ENCODE measurements at regions not wholly inside any gene's neighbourhood (a gene's known extent, or its start where the extent isn't known, plus 50 kb on each side); places are given as distances from the start of the nearest gene placed in this dataset.
"Not testable (repeated sequence)": the region's sequence is repeated elsewhere in the genome, so short reads cannot be mapped to it uniquely, and the experiment has no call there.

DNA sequence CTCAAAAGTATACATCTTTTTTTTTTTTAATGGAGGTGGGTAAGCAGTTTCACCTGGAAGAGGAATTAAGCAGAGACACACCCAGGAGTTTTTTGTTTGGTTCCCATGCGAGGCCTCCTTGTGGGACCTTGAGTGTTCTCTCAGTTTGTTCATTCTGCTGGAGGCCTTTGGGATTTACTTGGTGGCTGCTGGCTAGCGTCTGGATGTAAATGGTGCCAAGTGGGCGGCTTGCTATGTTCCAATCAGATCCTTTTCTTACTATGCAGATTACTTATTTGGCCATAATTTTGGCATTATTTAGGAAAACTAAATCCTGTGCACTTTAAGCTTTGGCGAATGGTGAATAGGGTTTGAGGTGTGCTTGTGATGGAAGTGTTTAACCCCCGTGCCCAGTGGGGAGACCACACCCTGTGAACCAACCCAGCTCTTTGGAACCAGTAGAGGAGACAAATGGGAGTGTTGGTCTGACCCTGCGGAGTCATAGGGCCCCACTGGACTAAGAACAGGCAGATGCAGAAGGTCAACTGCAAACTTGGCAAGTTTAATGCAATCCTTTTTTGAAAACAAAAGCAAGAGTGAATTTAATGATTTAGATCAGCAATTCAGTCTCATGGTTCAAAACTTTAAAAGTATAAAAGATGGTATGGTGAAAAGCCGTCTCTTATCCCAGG, 79.4 kb downstream of the EBLN2 start:
- TF ChIP-seq, protein P1, sequence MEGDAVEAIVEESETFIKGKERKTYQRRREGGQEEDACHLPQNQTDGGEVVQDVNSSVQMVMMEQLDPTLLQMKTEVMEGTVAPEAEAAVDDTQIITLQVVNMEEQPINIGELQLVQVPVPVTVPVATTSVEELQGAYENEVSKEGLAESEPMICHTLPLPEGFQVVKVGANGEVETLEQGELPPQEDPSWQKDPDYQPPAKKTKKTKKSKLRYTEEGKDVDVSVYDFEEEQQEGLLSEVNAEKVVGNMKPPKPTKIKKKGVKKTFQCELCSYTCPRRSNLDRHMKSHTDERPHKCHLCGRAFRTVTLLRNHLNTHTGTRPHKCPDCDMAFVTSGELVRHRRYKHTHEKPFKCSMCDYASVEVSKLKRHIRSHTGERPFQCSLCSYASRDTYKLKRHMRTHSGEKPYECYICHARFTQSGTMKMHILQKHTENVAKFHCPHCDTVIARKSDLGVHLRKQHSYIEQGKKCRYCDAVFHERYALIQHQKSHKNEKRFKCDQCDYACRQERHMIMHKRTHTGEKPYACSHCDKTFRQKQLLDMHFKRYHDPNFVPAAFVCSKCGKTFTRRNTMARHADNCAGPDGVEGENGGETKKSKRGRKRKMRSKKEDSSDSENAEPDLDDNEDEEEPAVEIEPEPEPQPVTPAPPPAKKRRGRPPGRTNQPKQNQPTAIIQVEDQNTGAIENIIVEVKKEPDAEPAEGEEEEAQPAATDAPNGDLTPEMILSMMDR (IDR thresholded peaks at IDR 0.05; ENCODE audit: insufficient read depth, low read length, severe bottlenecking), result no peak
- Histone ChIP-seq H3K36me3 (ENCODE audit: control insufficient read depth, insufficient read depth, low read length) (no peaks in the 10 kb centered on the region), H3K27me3 (ENCODE audit: control insufficient read depth, insufficient read depth, low read length) (no peaks in the 10 kb centered on the region), H3K4me3 (ENCODE audit: low read depth, low read length) (no peak overlapping the region)
- DNase-seq (ENCODE audit: low read depth) (no peak), FAIRE-seq (no peak)

DNA sequence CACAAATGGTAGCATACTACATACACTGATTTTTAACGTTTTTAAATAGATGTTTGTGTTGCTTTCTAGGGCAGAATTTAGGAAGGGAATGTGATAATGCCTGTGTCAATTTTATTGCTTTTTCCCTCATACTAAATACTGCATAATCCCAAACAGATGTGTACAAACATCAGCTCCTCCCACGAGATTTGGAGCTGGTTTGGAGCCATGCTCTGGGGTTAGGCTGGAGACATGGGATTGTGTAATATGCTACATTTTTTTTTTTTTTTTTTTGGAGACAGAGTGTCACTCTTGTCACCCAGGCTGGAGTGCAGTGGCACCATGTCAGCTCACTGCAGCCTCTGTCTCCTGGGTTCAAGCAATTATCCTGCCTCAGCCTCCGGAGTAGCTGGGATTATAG, 80.1 kb downstream of the EBLN2 start:
- H3K4me3 ChIP-seq (ENCODE audit: low read depth, low read length), result no peak overlapping the region
- DNase-seq (ENCODE audit: low read depth) (no peak), FAIRE-seq (no peak)
- H3K27me3 ChIP-seq (ENCODE audit: control insufficient read depth, insufficient read depth, low read length), result no peaks in the 10 kb centered on the region
- TF ChIP-seq, protein P1 (IDR thresholded peaks at IDR 0.05; ENCODE audit: insufficient read depth, low read length, severe bottlenecking), result no peak
- H3K36me3 ChIP-seq (ENCODE audit: control insufficient read depth, insufficient read depth, low read length), result no peaks in the 10 kb centered on the region

DNA sequence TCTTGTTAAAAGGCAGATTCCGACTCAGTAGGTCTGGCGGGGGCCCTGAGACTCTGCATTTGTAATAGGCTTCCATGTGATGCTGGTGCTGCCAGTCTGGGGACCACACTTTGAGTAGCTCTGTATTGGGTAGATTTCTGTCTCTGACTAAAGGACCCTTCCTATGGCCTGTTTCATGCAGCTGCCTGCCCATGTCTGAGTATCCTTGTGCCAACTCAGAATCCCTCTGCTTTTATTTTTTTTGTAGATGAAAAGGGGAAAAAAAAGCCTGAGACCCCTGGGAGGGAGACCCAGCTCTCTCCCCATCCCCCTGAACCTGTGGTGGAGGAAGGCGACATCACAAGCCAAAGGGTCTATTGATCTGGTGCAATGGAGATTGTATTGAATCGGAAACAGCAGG, 81.9 kb downstream of the EBLN2 start:
- TF ChIP-seq, protein P1 (IDR thresholded peaks at IDR 0.05; ENCODE audit: insufficient read depth, low read length, severe bottlenecking), result no peak
- H3K36me3 ChIP-seq (ENCODE audit: control insufficient read depth, insufficient read depth, low read length), result no peaks in the 10 kb centered on the region
- no peaks in the 10 kb centered on the region for H3K27me3 ChIP-seq (ENCODE audit: control insufficient read depth, insufficient read depth, low read length)
- DNase-seq (ENCODE audit: low read depth) (no peak), FAIRE-seq (no peak)
- no peak overlapping the region for H3K4me3 ChIP-seq (ENCODE audit: low read depth, low read length)

DNA sequence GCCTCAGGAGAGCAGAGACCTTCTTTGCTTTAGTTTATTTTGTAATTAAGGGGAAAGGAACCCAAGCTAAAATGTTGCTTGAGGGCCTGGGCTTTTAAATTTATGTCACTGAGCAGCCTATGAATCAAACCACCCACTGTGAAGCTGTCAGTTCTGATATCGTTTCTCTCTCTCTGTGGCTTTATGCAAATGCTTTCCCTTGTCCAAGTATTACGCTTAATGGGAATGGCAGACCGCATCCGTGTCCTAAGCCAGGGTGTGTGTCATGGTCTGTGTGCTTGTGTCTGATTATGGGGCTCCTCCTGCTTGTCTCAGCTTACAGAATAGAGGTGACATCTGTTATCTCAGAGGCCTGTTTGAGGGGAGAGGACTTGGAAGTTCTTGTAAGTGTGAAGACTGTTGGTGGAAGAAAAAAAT, 82.4 kb downstream of the EBLN2 start:
- Histone ChIP-seq H3K27me3 (ENCODE audit: control insufficient read depth, insufficient read depth, low read length) (no peaks in the 10 kb centered on the region), H3K36me3 (ENCODE audit: control insufficient read depth, insufficient read depth, low read length) (no peaks in the 10 kb centered on the region), H3K4me3 (ENCODE audit: low read depth, low read length) (no peak overlapping the region)
- FAIRE-seq (no peak), DNase-seq (ENCODE audit: low read depth) (no peak)
- TF ChIP-seq, protein P1 (IDR thresholded peaks at IDR 0.05; ENCODE audit: insufficient read depth, low read length, severe bottlenecking), result no peak

DNA sequence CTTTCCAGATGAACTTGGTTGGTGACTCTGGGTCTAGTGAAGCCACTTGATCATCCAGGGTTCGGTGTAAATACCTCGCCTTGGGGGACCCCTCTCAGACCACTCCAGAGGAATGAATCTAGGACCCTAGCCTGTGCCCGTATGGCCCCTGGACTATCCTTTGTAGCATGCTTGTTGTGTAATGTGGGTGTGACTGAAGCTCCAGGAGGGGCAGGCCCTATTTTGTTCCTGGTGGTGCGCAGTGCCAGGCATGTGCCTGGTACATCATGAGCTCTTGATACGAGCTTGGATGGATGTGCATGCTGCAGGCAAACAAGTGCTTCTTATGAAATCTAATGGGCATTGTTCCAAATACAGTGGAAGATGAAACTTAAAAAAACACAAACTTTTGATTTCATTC, 82.8 kb downstream of the EBLN2 start:
- Histone ChIP-seq H3K36me3 (ENCODE audit: control insufficient read depth, insufficient read depth, low read length) (no peaks in the 10 kb centered on the region), H3K4me3 (ENCODE audit: low read depth, low read length) (no peak overlapping the region), H3K27me3 (ENCODE audit: control insufficient read depth, insufficient read depth, low read length) (no peaks in the 10 kb centered on the region)
- TF ChIP-seq, protein P1 (IDR thresholded peaks at IDR 0.05; ENCODE audit: insufficient read depth, low read length, severe bottlenecking), result no peak
- FAIRE-seq, result no peak
- DNase-seq (ENCODE audit: low read depth), result no peak

DNA sequence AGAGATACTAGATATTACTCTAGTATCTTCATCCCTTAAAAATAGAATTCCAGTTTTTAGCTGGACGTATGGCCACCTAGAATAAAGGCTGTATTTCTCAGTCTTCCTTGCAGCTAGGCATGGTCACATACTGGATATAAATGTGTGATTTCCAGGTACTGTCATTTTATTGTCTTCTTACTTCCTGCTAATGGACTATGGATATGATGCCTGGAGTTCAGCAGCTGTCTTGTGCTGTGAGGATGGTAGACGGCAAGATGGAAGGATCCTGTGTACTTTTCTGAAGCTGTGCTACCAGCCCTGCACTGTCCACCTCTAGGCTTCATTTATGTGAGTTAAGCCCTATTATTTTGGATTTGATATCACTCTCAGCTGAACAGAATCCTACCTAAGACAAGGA, 83.4 kb downstream of the EBLN2 start:
- H3K36me3 ChIP-seq (ENCODE audit: control insufficient read depth, insufficient read depth, low read length), result no peaks in the 10 kb centered on the region
- H3K4me3 ChIP-seq (ENCODE audit: low read depth, low read length), result no peak overlapping the region
- TF ChIP-seq, protein P1 (IDR thresholded peaks at IDR 0.05; ENCODE audit: insufficient read depth, low read length, severe bottlenecking), result no peak
- no peak for FAIRE-seq
- DNase-seq (ENCODE audit: low read depth), result no peak
- H3K27me3 ChIP-seq (ENCODE audit: control insufficient read depth, insufficient read depth, low read length), result no peaks in the 10 kb centered on the region

DNA sequence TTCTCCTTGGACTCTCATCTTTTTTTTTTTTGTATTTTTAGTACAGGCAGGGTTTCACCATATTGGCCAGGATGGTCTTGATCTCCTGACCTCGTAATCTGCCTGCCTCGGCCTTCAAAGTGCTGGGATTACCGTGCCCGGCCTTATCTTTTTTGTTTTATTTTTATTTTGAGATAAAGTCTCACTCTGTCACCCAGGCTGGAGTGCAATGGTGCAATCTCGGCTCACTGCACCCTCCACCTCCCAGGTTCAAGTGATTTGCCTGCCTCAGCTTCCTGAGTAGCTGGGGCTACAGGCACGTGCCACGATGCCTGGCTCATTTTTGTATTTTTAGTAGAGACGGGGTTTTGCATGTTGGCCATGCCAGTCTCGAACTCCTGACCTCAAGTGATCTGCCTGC, 86.0 kb downstream of the EBLN2 start:
- not testable (repeated sequence) for H3K27me3 ChIP-seq (ENCODE audit: control insufficient read depth, insufficient read depth, low read length); FAIRE-seq; DNase-seq (ENCODE audit: low read depth); H3K4me3 ChIP-seq (ENCODE audit: low read depth, low read length); H3K36me3 ChIP-seq (ENCODE audit: control insufficient read depth, insufficient read depth, low read length)

All from bronchial epithelial cell (primary cell).